ENCODE measurements at regions not wholly inside any gene's neighbourhood (a gene's known extent, or its start where the extent isn't known, plus 50 kb on each side); places are given as distances from the start of the nearest gene placed in this dataset.

DNA sequence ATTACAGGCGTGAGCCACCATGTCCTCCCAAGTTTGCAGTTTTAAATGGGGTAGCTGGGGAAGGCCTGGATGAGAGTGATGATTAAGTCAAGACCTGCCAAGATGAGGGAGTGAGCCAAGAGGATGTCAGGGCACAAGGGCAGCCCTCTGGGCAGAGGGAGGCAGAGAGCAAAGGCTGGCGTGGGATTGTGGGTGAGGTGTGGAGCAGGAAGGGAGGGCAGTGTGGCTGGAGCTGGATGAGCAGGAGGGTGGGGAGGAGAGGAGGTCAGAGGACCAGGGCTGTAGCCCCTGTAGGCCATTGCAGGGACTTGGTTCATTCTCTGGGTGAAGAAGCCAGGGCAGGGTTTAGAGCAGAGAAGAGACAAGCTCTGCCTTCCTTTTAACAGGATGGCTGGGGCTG is 53.7 kb upstream of the CTNNA1 start:
- TF ChIP-seq CTCF (IDR thresholded peaks at IDR 0.05; ENCODE audit: poor library complexity, severe bottlenecking), result no peak
- no peak for TF ChIP-seq EZH2 (IDR thresholded peaks at IDR 0.05; ENCODE audit: borderline replicate concordance, insufficient read depth, low read length, poor library complexity, severe bottlenecking)
- no peak for TF ChIP-seq SMC3 (conservative IDR thresholded peaks at IDR 0.05; ENCODE audit: poor library complexity)
- TF ChIP-seq, protein P1, sequence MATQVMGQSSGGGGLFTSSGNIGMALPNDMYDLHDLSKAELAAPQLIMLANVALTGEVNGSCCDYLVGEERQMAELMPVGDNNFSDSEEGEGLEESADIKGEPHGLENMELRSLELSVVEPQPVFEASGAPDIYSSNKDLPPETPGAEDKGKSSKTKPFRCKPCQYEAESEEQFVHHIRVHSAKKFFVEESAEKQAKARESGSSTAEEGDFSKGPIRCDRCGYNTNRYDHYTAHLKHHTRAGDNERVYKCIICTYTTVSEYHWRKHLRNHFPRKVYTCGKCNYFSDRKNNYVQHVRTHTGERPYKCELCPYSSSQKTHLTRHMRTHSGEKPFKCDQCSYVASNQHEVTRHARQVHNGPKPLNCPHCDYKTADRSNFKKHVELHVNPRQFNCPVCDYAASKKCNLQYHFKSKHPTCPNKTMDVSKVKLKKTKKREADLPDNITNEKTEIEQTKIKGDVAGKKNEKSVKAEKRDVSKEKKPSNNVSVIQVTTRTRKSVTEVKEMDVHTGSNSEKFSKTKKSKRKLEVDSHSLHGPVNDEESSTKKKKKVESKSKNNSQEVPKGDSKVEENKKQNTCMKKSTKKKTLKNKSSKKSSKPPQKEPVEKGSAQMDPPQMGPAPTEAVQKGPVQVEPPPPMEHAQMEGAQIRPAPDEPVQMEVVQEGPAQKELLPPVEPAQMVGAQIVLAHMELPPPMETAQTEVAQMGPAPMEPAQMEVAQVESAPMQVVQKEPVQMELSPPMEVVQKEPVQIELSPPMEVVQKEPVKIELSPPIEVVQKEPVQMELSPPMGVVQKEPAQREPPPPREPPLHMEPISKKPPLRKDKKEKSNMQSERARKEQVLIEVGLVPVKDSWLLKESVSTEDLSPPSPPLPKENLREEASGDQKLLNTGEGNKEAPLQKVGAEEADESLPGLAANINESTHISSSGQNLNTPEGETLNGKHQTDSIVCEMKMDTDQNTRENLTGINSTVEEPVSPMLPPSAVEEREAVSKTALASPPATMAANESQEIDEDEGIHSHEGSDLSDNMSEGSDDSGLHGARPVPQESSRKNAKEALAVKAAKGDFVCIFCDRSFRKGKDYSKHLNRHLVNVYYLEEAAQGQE (IDR thresholded peaks at IDR 0.05; ENCODE audit: borderline replicate concordance), result no peak
- no peak for TF ChIP-seq EP300 (conservative IDR thresholded peaks at IDR 0.05; ENCODE audit: poor library complexity, severe bottlenecking)
- TF ChIP-seq TAF1 (IDR thresholded peaks at IDR 0.05; ENCODE audit: low read depth), result no peak
- TF ChIP-seq POLR2AphosphoS5 (IDR thresholded peaks at IDR 0.05), result no peak
- TF ChIP-seq RAD21 (conservative IDR thresholded peaks at IDR 0.05), result no peak

All from neural cell (in vitro differentiated cells).